Ascending aorta (tissue), 2 donors: ENCODE measurements at regions not wholly inside any gene's neighbourhood (a gene's known extent, or its start where the extent isn't known, plus 50 kb on each side); places are given as distances from the start of the nearest gene placed in this dataset.

Experiments used
- DNase-seq, 2 donors: peaks; one replicate each; pipeline ENCODE4 v3.0.0-alpha.2; 2019; ENCODE audit warnings: low spot score in 2 of 2
- H3K27ac ChIP-seq, 2 donors: fragments of 200-600 bp; sonication (generic); one replicate each; pipeline ENCODE4 v1.5.1; 2016 to 2017; ENCODE audit warnings: mild to moderate bottlenecking in 1 of 2
- H3K27me3 ChIP-seq: fragments of 200-600 bp; sonication (generic); one replicate; pipeline ENCODE4 v1.5.1; 2017
- H3K36me3 ChIP-seq, 2 donors: fragments of 200-600 bp; sonication (generic); one replicate each; pipeline ENCODE4 v1.5.1; 2016
- H3K4me1 ChIP-seq, 2 donors: fragments of 200-600 bp; sonication (generic); one replicate each; pipeline ENCODE4 v1.5.1; 2016 to 2017; ENCODE audit warnings: mild to moderate bottlenecking in 1 of 2
- H3K4me3 ChIP-seq, 2 donors: fragments of 200-600 bp; sonication (generic); one replicate each; pipeline ENCODE4 v1.5.1; 2016 to 2017; ENCODE audit warnings: mild to moderate bottlenecking in 1 of 2
- H3K9me3 ChIP-seq, 2 donors: fragments of 200-600 bp; sonication (generic); one replicate each; pipeline ENCODE4 v1.5.1; 2016
- CTCF ChIP-seq, 3 experiments: fragments of 200-600 bp in 2 of 3; fragments of 450-650 bp in 1 of 3; sonication (generic) in 2 of 3; IDR thresholded peaks; one replicate each; pipeline ENCODE4 v1.5.1; 2016 to 2019; ENCODE audit warnings: antibody characterized with exemption in 3 of 3, mild to moderate bottlenecking in 1 of 3, moderate library complexity in 1 of 3
- intact Hi-C: fragments of 100-400 bp; cut with DNase I; formaldehyde crosslinking; loops from one replicate; pipeline ENCODE4 v1.15.1; 2023

- DNase-seq = no peak
- Histone ChIP-seq H3K4me1 (no peaks in the 10 kb centered on the region), H3K27ac (no peak overlapping the region), H3K36me3 (no peaks in the 10 kb centered on the region), H3K4me3 (no peak overlapping the region), H3K9me3 (no peaks in the 10 kb centered on the region), H3K27me3 (no peaks in the 10 kb centered on the region)
- TF ChIP-seq CTCF (IDR thresholded peaks at IDR 0.05) = no peak
- intact Hi-C loops = no loop called here
Observed at GRCh38 chr7:121521711-121522400, 125.7 kb upstream of the FAM3C start.

GRCh38 chr7:121520911-121521310, 124.8 kb upstream of the FAM3C start:
- TF ChIP-seq CTCF (IDR thresholded peaks at IDR 0.05) = no peak
- H3K36me3 ChIP-seq = no peaks in the 10 kb centered on the region
- intact Hi-C loops = no loop called here
- no peak overlapping the region for H3K27ac ChIP-seq
- H3K4me3 ChIP-seq = no peak overlapping the region
- no peak for DNase-seq
- H3K4me1 ChIP-seq = no peaks in the 10 kb centered on the region
- no peaks in the 10 kb centered on the region for H3K27me3 ChIP-seq
- no peaks in the 10 kb centered on the region for H3K9me3 ChIP-seq

GRCh38 chr7:121519548-121520521, 123.7 kb upstream of the FAM3C start:
- no peaks in the 10 kb centered on the region for H3K36me3 ChIP-seq
- no peak for TF ChIP-seq CTCF (IDR thresholded peaks at IDR 0.05)
- H3K4me3 ChIP-seq = no peak overlapping the region
- no peaks in the 10 kb centered on the region for H3K27me3 ChIP-seq
- no peak for DNase-seq
- no peaks in the 10 kb centered on the region for H3K9me3 ChIP-seq
- intact Hi-C loops = no loop called here
- no peak overlapping the region for H3K27ac ChIP-seq
- no peaks in the 10 kb centered on the region for H3K4me1 ChIP-seq

- intact Hi-C loops = no loop called here
- no peak for TF ChIP-seq CTCF (IDR thresholded peaks at IDR 0.05)
- Histone ChIP-seq H3K36me3 (no peaks in the 10 kb centered on the region), H3K27me3 (no peaks in the 10 kb centered on the region), H3K4me1 (no peaks in the 10 kb centered on the region), H3K4me3 (no peak overlapping the region), H3K27ac (no peak overlapping the region), H3K9me3 (no peaks in the 10 kb centered on the region)
- no peak for DNase-seq
Observed at GRCh38 chr7:121517591-121517990, 121.5 kb upstream of the FAM3C start.

- no peak for DNase-seq
- Histone ChIP-seq H3K4me1 (no peaks in the 10 kb centered on the region), H3K9me3 (no peaks in the 10 kb centered on the region), H3K4me3 (no peak overlapping the region), H3K27me3 (no peaks in the 10 kb centered on the region), H3K27ac (no peak overlapping the region), H3K36me3 (no peaks in the 10 kb centered on the region)
- TF ChIP-seq CTCF (IDR thresholded peaks at IDR 0.05) = no peak
- intact Hi-C loops = no loop called here
Observed at GRCh38 chr7:121516821-121517220, 120.7 kb upstream of the FAM3C start.
